Activated naive CD8-positive, alpha-beta T cell (primary cell): ENCODE measurements at regions not wholly inside any gene's neighbourhood (a gene's known extent, or its start where the extent isn't known, plus 50 kb on each side); places are given as distances from the start of the nearest gene placed in this dataset.
"Not testable (repeated sequence)": the region's sequence is repeated elsewhere in the genome, so short reads cannot be mapped to it uniquely, and the experiment has no call there.

ENCODE experiments used
- H3K27ac Mint-ChIP-seq: one replicate; pipeline ENCODE4 v1.8.0; 2021; ENCODE audit warnings: mixed read lengths
- H3K27me3 Mint-ChIP-seq: one replicate; pipeline ENCODE4 v1.8.0; 2021; ENCODE audit warnings: mixed read lengths
- H3K36me3 Mint-ChIP-seq: one replicate; pipeline ENCODE4 v1.8.0; 2021; ENCODE audit warnings: mixed read lengths
- H3K4me1 Mint-ChIP-seq: one replicate; pipeline ENCODE4 v1.8.0; 2021; ENCODE audit warnings: low read depth, mixed read lengths
- H3K4me3 Mint-ChIP-seq: one replicate; pipeline ENCODE4 v1.8.0; 2021; ENCODE audit warnings: mild to moderate bottlenecking, mixed read lengths
- H3K9me3 Mint-ChIP-seq: one replicate; pipeline ENCODE4 v1.8.0; 2021; ENCODE audit warnings: low read depth, mixed read lengths

- H3K27ac Mint-ChIP-seq, H3K36me3 Mint-ChIP-seq, H3K27me3 Mint-ChIP-seq, H3K4me1 Mint-ChIP-seq, H3K4me3 Mint-ChIP-seq, H3K9me3 Mint-ChIP-seq: not testable (repeated sequence)
Observed at GRCh38 chr5:62817043-62817442, 238.4 kb downstream of the LRRC70 start.

DNA sequence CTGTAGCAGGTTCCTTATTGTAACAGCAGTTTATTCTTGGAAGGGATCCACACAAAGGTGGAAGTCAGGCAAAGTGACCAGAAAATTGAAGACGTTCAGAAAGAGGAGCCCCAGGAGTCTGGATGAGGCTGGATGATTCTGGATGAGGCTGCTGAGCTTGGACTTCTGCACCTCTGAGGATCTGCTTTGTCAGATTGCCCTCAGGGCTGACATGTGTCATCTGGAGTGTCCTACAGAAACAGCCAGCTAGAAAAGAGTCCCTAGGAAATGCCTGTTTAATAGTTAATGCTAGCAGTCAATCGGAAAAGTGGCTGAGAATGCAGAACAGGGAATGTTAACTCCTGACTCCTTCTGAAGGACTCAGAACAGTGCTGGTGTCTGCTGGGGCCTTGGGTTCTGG is 236.4 kb downstream of the LRRC70 start:
- H3K4me1 Mint-ChIP-seq = no peaks in the 10 kb centered on the region
- H3K36me3 Mint-ChIP-seq = no peaks in the 10 kb centered on the region
- no peak overlapping the region for H3K27ac Mint-ChIP-seq
- no peak overlapping the region for H3K4me3 Mint-ChIP-seq
- H3K27me3 Mint-ChIP-seq = peaks cover 6% of the 10 kb centered on the region
- no peaks in the 10 kb centered on the region for H3K9me3 Mint-ChIP-seq

DNA sequence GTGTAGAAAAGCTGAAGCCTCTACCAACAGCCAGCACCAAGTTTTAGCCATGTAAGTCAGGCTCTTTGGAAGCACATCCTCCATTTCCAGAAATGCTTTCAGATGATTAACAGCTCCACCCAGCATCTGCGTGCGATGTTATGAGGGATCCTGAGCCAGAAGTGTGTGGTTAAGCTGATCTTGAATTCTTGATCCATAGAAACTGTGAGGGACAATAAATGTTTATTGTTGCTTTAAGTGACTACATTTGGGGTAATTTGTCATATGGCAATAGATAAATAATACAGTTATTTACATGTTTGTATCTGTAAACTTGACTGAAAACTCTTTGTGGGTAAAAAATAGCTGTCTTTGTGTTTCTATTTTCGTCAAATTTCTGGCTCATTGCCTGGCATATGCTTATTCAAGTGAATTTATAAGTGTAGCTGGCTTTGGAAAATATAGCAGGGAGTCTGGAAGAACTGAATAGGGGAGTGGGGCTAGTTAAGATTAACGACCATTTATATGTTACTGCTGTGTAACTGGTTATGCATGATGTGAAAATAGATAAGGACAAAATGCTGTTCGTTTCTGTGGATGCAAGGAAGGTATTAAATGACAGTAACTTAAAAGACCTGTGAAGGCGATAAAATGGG is 234.1 kb downstream of the LRRC70 start:
- Mint-ChIP-seq H3K4me3 (no peak overlapping the region), H3K27me3 (peaks cover 10% of the 10 kb centered on the region), H3K36me3 (no peaks in the 10 kb centered on the region), H3K27ac (no peak overlapping the region), H3K4me1 (no peaks in the 10 kb centered on the region), H3K9me3 (no peaks in the 10 kb centered on the region)

GRCh38 chr5:62804819-62805218 is 226.2 kb downstream of the LRRC70 start:
- not testable (repeated sequence) for H3K4me1 Mint-ChIP-seq, H3K9me3 Mint-ChIP-seq, H3K27ac Mint-ChIP-seq, H3K27me3 Mint-ChIP-seq, H3K36me3 Mint-ChIP-seq
- H3K4me3 Mint-ChIP-seq = peak overlapping the region; percentile 62

DNA sequence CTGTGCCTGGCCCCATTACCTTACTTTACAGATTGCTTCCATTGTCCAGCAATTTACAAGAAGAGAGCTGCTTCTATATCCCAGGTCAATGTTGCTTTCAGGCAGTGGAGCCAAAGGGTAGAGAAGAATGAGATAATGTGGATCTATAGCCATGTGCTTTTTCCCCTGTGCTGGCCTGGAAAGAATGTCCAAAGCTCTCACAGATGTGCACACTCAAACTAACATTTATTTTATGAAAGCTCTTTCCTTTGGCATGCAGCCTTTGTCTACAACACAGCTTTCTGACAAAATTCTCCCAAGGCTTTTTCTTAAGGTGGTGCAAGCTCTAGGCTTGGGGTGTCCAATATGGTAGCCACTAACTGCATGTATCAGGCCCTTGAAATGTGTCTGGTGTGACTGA is 217.3 kb downstream of the LRRC70 start:
- Mint-ChIP-seq H3K27ac (no peak overlapping the region), H3K36me3 (no peaks in the 10 kb centered on the region), H3K4me1 (no peaks in the 10 kb centered on the region), H3K27me3 (no peaks in the 10 kb centered on the region), H3K4me3 (no peak overlapping the region), H3K9me3 (peaks cover 9% of the 10 kb centered on the region)

DNA sequence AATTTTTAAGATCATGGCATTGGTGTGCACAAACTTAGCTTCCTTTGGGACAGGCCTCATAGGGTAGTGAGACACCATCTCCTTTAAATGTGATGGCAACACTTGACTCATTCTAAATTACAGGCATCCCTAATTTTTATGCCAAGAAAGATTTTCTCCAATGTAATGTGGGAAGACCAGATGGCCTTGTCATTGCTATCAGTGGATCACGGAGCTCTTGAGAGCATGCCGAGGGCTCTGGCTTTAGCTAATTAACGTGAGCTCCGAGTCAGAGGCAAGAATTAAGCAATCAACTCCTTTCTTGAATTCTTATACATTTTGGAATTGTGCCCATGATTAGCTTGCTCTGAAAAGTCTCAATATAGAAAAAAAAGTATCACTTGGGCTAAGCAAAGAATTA is 215.8 kb downstream of the LRRC70 start:
- H3K27me3 Mint-ChIP-seq = peaks cover 4% of the 10 kb centered on the region
- H3K9me3 Mint-ChIP-seq = peaks cover 9% of the 10 kb centered on the region
- no peak overlapping the region for H3K4me3 Mint-ChIP-seq
- H3K4me1 Mint-ChIP-seq = no peaks in the 10 kb centered on the region
- H3K27ac Mint-ChIP-seq = no peak overlapping the region
- H3K36me3 Mint-ChIP-seq = no peaks in the 10 kb centered on the region

DNA sequence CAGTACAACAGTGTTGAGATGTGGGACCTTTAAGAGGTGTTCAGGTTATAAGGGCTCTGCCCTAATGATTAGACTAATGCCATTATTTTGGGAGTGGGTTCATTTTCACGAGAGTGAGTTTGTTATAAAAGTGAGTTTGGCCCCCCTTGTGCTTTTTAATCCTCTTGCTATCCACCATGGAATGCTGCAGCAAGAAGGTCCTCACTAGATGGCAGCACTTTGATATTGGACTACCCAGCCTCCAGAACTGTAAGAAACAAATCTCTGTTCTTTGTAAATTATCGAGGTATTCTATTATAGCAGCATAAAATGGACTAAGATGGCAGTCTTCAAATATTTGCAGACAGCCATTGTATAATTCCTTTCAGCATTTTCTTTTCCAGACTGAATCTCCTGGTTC is 212.4 kb downstream of the LRRC70 start:
- Mint-ChIP-seq H3K4me3 (no peak overlapping the region), H3K9me3 (peaks cover 5% of the 10 kb centered on the region), H3K4me1 (no peaks in the 10 kb centered on the region), H3K36me3 (no peaks in the 10 kb centered on the region), H3K27ac (no peak overlapping the region), H3K27me3 (peaks cover 10% of the 10 kb centered on the region)

GRCh38 chr5:62790348-62790747 is 211.7 kb downstream of the LRRC70 start:
- H3K27ac Mint-ChIP-seq = no peak overlapping the region
- no peaks in the 10 kb centered on the region for H3K36me3 Mint-ChIP-seq
- no peak overlapping the region for H3K4me3 Mint-ChIP-seq
- peaks cover 12% of the 10 kb centered on the region for H3K27me3 Mint-ChIP-seq
- H3K9me3 Mint-ChIP-seq = peaks cover 3% of the 10 kb centered on the region
- no peaks in the 10 kb centered on the region for H3K4me1 Mint-ChIP-seq

DNA sequence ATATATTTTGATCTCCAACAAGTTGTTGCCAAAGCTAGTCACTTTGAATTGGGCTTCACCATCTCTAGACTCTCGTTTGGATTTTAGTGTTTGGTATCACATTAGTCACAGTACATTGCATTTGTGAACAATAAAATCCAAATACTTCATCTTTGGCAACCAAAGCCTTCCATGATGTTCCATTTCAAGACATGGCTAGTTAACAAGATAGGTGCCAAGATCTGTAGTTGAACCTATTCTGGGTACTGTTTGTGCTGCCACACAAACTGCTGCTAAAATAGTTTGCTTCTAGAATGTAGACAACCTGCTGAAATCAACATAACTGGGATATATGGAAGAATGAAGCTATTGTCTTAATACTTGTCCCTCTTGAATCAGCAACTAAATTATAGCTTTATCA is 207.5 kb downstream of the LRRC70 start:
- no peaks in the 10 kb centered on the region for H3K9me3 Mint-ChIP-seq
- no peaks in the 10 kb centered on the region for H3K4me1 Mint-ChIP-seq
- H3K4me3 Mint-ChIP-seq = no peak overlapping the region
- no peaks in the 10 kb centered on the region for H3K36me3 Mint-ChIP-seq
- peaks cover 13% of the 10 kb centered on the region for H3K27me3 Mint-ChIP-seq
- H3K27ac Mint-ChIP-seq = no peak overlapping the region

- no peaks in the 10 kb centered on the region for H3K4me1 Mint-ChIP-seq
- peaks cover 14% of the 10 kb centered on the region for H3K27me3 Mint-ChIP-seq
- H3K27ac Mint-ChIP-seq = no peak overlapping the region
Observed at GRCh38 chr5:62785588-62785987, 207.0 kb downstream of the LRRC70 start.

DNA sequence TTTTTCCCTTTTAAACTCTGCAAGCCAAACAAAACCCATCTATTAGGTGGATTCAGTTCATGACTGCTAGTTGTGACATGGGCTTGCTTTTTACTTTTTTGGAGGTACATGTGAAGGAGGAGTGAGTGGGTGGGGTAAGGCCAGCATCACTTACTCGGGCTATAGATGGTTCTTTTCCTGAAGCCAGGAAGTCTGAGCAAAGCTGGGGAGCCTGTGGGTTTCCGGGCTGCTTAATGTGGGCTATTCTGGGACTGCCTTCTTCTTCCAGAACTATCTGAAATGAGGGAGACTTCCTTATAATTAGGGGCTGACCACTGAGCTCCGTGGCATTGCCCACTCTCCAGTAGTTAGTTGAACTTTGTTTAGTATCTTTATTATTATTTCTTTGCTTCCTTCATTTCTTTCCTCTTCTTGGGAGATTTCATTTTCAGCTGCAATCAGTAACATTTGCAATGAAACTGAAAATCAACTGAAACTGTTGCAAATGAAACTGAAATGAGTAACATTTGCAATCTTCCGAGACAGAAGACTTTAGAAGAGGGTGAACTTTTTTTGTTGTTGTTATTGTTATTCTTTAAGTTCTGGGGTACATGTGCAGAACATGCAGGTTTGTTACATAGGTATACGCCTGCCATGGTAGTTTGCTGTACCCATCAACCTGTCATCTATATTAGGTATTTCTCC is 204.9 kb downstream of the LRRC70 start:
- Mint-ChIP-seq H3K27ac (no peak overlapping the region), H3K4me1 (no peaks in the 10 kb centered on the region), H3K27me3 (peaks cover 8% of the 10 kb centered on the region), H3K36me3 (no peaks in the 10 kb centered on the region), H3K9me3 (no peaks in the 10 kb centered on the region), H3K4me3 (no peak overlapping the region)

More at GRCh38 chr5:62785588-62785987, 207.0 kb downstream of the LRRC70 start:
- Mint-ChIP-seq H3K4me3 (no peak overlapping the region), H3K9me3 (no peaks in the 10 kb centered on the region), H3K36me3 (no peaks in the 10 kb centered on the region)

GRCh38 chr5:62780888-62781287 is 202.3 kb downstream of the LRRC70 start:
- Mint-ChIP-seq H3K9me3 (no peaks in the 10 kb centered on the region), H3K36me3 (no peaks in the 10 kb centered on the region), H3K27me3 (peaks cover 3% of the 10 kb centered on the region), H3K4me1 (no peaks in the 10 kb centered on the region), H3K4me3 (no peak overlapping the region), H3K27ac (no peak overlapping the region)

DNA sequence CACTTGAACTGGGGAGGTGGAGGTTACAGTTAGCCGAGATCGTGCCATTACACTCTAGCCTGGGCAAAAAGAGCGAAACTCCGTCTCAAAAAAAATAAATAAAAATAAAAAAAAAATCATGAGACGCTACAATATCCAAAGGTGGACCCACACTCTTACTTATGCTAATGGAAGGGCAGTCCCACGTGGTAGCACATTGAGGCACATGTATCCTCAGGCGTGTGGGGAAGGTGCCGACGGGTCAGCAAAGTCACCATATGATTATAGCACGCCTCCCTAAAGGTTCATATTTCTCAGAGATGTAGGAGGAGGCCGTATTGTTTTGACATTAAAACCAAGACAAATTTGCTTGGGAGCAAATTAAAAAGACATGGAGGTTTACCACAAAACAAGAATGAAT is 201.6 kb downstream of the LRRC70 start:
- no peak overlapping the region for H3K4me3 Mint-ChIP-seq
- no peak overlapping the region for H3K27ac Mint-ChIP-seq
- H3K36me3 Mint-ChIP-seq = no peaks in the 10 kb centered on the region
- no peaks in the 10 kb centered on the region for H3K4me1 Mint-ChIP-seq
- H3K27me3 Mint-ChIP-seq = peaks cover 3% of the 10 kb centered on the region
- H3K9me3 Mint-ChIP-seq = no peaks in the 10 kb centered on the region

DNA sequence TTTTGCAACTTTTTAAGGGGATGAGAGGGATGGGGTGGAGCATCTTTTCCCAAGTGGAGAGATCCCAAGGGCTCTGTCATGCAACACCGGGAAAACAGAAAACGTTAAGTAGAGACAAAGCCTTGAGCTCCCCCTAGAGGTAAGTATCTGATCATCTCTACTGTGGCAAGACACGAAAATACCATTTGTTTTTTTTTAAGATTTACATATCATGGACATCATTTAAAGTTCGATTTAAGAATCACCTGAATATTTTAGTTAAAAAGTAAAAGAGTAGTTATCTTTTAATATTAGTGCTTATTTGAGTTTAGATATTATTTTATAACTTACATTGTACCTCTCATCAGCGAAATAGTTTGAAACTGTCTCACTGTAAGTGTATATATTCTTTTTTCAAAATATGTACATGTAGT is 200.4 kb downstream of the LRRC70 start:
- H3K36me3 Mint-ChIP-seq = no peaks in the 10 kb centered on the region
- no peaks in the 10 kb centered on the region for H3K4me1 Mint-ChIP-seq
- no peak overlapping the region for H3K27ac Mint-ChIP-seq
- no peak overlapping the region for H3K4me3 Mint-ChIP-seq
- H3K27me3 Mint-ChIP-seq = peaks cover 3% of the 10 kb centered on the region
- no peaks in the 10 kb centered on the region for H3K9me3 Mint-ChIP-seq

DNA sequence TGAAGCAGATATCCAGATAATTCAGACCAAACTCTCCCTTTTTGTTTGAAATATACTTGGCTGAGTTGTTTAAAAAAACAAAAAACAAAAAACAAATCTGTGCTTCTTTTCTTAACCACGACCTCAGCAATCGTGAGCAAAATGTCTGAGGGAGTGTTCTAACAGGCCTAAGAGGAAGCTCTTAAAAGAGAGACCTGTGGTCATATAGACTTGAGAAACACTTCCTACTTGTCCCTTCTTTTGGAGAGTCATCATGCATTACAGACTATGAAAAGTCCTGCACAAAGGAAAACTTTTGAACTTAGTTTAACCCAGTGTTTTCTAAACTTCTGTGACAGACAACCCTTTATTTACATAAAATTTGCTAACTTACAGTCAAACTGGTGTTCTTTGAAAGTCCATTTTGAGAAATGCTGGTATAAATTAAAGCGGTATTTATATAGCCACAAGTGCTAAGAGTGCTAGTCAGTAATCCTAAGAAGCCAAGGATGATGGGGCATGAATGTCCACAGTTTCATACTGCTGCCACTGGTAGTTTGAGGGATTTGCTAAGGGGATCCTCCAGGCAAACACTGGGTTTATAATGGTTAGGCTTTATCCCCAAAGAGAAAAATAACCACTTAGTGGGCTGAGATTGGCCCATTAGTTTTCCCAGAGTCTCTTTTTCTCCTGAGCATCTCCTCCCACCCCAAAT is 199.8 kb downstream of the LRRC70 start:
- Mint-ChIP-seq H3K27me3 (peaks cover 3% of the 10 kb centered on the region), H3K9me3 (no peaks in the 10 kb centered on the region), H3K4me1 (no peaks in the 10 kb centered on the region), H3K4me3 (no peak overlapping the region), H3K36me3 (no peaks in the 10 kb centered on the region), H3K27ac (no peak overlapping the region)
